NCI-H2107 (cell line): ENCODE measurements at regions not wholly inside any gene's neighbourhood (a gene's known extent, or its start where the extent isn't known, plus 50 kb on each side); places are given as distances from the start of the nearest gene placed in this dataset.
"Not testable (repeated sequence)": the region's sequence is repeated elsewhere in the genome, so short reads cannot be mapped to it uniquely, and the experiment has no call there.

Experiments
- DNase-seq: peaks from one replicate; lab custom pipeline; 2025; lab: John Stamatoyannopoulos, UW

DNA sequence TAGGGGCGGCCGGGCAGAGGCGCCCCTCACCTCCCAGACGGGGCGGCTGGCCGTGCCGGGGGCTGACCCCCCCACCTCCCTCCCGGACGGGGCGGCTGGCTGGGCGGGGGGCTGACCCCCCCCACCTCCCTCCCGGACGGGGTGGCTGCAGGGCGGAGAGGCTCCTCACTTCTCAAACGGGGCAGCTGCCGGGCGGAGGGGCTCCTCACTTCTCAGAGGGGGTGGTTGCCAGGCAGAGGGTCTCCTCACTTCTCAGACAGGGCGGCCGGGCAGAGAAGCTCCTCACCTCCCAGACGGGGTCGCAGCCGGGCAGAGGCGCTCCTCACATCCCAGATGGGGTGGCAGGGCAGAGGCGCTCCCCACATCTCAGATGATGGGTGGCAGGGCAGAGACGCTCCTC is 836.8 kb downstream of the RAPGEF2 start:
- DNase-seq = not testable (repeated sequence)

- no peak for DNase-seq
Observed at GRCh38 chr4:159941076-159941475, 838.2 kb downstream of the RAPGEF2 start.

DNA sequence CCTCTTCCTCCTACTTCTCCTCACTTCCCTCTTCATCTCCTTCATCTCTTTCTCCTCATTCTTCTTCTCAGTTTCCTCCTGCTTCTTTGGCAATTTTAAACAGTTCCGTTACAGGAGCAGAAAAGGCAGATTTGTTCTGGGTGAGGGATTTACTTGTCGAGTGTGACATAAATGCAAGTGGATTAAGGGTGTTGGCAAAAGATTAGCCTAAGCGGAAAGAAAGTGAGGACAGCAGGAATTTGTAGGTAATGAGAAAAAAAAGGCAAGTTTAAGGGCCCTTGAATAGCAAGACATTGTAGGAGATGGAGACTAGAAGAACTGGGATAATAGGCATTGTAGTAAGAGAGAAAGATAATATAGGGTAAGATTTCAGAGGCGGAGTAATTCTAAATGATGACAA is 841.6 kb downstream of the RAPGEF2 start:
- DNase-seq = no peak

DNA sequence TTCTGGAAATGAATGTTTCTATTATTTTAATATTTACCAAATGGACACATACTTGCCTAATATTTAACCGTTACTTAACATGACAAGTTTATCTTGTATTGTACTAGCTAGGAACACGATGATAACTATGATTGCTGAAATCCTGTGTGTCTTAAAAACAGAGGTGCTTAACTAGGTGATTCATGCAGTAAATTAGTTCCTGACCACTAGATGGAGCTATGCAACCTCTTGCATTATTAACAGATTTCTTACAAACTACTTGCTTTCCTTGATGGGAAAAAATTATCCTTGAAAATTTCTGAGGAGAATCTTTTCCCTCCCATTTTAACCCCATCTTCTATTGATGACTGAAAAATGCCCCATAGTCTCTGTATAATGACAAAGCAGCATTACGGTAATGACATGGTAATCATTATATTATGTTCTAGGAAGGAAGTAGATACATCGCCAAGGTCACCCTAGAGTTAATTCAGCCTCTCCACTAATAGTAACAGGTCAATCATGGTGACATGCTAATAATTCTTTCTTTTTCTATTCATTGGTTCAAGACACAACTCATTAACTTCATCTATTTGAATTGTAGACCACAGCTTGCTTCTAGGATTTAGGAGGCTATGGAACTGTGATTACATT is 844.2 kb downstream of the RAPGEF2 start:
- no peak for DNase-seq

- no peak for DNase-seq
Observed at GRCh38 chr4:159950707-159951106, 847.8 kb downstream of the RAPGEF2 start.

GRCh38 chr4:159966746-159967145 is 863.9 kb downstream of the RAPGEF2 start:
- DNase-seq = no peak

DNA sequence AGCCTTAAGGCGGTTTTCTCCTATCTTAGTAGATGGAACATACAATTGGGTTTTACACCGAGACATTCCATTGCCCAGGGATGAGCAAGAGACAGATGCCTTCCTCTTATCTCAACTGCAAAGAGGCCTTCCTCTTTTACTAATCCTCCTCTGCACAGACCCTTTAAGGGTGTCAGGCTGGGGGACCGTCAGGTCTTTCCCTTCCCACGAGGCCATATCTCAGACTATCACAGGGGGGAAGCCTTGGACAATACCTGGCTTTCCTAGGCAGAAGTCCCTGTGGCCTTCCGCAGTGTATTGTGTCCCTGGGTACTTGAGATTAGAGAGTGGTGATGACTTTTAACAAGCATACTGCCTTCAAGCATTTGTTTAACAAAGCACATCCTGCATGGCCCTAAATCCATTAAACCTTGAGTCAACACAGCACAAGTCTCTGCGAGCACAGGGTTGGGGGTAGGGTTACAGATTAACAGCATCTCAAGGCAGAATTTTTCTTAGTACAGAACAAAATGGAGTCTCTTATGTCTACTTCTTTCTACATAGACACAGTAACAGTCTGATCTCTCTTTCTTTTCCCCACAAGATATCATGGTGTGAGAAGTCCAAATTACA is 874.1 kb downstream of the RAPGEF2 start:
- not testable (repeated sequence) for DNase-seq

GRCh38 chr4:159977907-159978617 is 875.2 kb downstream of the RAPGEF2 start:
- DNase-seq = no peak

DNA sequence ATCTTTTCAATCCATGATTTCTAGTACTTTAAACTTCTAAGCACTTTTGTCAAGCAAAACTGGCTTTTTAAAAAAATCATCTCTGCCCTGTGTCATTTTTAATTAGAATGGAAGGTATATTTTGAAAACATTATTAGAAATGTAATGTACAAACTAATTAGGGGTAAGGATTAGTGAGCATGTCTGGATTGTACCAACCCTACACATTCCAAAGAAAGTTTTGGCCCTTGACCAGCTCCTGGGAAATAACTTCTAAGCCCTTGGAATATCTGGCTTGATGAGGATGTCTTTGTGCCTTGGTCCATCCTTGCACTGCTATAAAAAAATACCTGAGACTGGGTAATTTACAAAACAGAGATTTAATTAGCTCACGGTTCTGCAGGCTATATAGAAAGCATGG is 876.5 kb downstream of the RAPGEF2 start:
- DNase-seq = no peak

DNA sequence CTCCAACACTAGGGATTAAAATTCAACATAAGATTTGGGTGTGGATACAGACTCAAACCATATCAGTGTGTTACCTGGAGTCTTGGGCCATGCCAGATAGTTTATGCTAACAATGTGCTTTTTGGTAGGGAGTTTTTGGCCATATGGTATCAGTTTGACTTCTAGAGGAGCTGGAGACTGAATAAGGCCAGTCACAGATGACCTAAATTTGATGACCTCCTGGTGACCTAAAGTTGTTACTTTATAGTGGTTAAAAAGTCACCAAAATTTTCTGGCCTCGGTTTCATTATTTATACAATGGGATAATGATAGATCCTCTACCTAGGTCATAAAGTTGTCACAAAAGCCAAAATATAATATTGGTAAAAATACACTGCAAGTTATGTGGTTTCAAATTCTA is 877.1 kb downstream of the RAPGEF2 start:
- no peak for DNase-seq

DNA sequence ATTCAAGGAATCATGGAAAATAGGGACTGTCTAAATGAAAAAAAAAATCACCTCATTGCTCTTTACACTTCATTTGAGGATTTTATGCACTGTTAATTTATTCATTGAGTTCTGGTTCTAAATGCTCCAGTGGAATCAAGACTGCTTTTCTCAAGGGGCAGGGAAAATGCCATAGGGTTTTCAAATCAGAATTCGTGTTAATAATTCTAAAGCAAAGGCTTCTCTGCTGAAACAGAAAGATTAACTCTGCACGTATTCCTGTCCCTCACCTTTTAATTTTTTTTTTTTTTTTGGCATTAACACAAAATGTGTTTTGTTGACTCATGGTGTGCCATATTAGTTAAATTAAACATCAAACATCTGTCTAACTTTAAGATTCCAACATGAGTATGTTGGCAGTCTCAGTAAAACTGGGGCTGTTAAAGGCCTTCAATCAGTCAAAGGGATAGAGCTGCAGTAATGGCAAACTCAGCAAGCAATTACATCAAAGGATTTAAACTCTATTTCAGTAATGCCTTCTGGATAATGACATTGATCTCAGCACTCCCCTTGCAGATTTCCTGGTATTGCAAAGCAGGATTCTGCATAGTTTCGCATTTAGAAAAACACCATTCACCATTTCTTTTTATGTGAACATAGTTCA is 878.1 kb downstream of the RAPGEF2 start:
- DNase-seq = no peak

- no peak for DNase-seq
Observed at GRCh38 chr4:159981469-159981856, 878.6 kb downstream of the RAPGEF2 start.

DNA sequence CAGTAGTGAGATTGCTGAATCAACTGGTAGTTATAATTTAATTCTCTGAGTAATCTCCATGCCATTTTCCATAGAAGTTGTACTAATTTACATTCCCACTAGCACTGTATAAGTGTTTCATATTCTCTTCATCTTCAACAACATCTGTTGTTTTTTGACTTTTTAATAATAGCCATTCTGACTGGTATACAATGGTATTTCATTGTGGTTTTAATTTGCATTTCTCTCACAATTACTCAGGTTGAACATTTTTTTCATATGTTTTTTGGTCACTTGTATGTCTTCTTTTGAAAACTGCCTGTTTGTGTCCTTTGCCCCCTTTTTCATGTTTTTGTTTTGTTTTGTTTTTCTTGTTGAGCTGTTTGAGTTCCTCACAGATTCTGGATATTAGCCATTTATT is 880.2 kb downstream of the RAPGEF2 start:
- no peak for DNase-seq

- DNase-seq = no peak
Observed at GRCh38 chr4:160009656-160010493, 907.0 kb downstream of the RAPGEF2 start.

GRCh38 chr4:160019936-160020335 is 917.1 kb downstream of the RAPGEF2 start:
- DNase-seq = no peak

- no peak for DNase-seq
Observed at GRCh38 chr4:160020804-160021203, 917.9 kb downstream of the RAPGEF2 start.

- no peak for DNase-seq
Observed at GRCh38 chr4:160021870-160022269, 919.0 kb downstream of the RAPGEF2 start.

GRCh38 chr4:160026721-160027120 is 923.8 kb downstream of the RAPGEF2 start:
- no peak for DNase-seq

- no peak for DNase-seq
Observed at GRCh38 chr4:160034501-160034900, 931.6 kb downstream of the RAPGEF2 start.

DNA sequence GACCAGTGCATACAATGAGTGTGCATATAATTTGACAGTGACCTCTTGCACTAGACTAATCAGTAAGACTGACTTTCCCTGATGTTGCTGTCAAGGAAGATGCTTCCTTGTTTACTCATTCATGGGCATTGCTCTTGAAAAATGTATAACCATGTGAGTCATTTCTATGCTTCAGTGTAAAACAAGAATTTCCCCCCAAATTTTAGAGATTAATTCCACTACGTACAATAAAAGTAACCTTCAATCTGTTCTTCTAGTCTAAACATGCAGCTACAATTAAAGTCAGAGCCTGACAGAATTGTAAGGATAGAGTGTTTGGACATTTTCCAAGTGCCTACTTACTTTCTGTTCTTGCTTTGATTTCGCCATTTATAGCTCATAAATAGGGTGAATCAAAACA is 935.7 kb downstream of the RAPGEF2 start:
- no peak for DNase-seq

DNA sequence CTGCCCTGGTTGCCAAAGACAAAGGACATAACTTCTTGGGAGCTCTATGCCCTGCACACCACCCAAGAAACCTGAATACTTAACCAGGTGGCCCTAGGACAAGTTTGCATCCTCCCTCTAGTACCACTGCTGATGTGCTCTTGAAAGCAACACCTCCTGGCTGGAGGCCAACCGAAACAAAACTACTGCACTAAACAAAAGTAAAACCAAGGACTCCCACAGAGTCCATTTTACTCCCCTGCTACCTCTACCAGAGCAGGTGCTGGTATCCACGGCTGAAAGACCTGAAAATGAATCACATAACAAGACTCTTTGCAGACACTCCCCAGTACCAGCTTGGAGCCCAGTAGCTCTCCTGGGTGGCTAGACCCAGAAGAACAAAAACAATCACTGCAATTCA is 941.8 kb downstream of the RAPGEF2 start:
- no peak for DNase-seq
